ENCODE measurements at regions not wholly inside any gene's neighbourhood (a gene's known extent, or its start where the extent isn't known, plus 50 kb on each side); places are given as distances from the start of the nearest gene placed in this dataset.

DNA sequence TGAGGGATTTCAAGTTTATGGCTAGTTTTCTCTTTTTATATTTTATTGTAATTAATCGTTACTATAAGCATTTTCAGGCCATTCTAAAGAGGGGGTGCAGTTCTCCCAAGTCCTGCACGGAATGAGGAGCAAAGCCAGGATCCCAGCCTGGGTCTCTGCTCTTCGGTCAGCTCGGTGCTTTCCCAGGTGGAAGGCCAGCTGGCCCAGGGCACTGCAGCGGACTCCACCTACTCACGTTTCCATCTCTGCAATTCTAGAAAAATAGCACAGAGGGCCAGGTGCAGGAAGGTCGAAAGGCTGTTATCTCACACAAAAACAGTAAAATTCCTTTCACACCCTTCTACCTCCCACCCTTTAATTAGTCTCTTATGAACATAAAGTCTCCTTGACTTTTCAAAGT, 59.5 kb upstream of the HES1 start:
- no peak for ATAC-seq
- Histone ChIP-seq H3K27me3 (ENCODE audit: control insufficient read depth, insufficient read depth) (no peaks in the 10 kb centered on the region), H3K27ac (ENCODE audit: low read length) (no peak overlapping the region), H3K9me3 (ENCODE audit: control insufficient read depth, low read length) (no peaks in the 10 kb centered on the region), H3K4me1 (ENCODE audit: control insufficient read depth, insufficient read depth, low read length) (no peaks in the 10 kb centered on the region), H3K4me3 (ENCODE audit: low read length) (no peak overlapping the region)
- DNase-seq: no peak
- intact Hi-C loops (cut with DNase I): loop anchor here in 1 of 4 donors (10.0 kb wide), 1 partner anchor 58 kb away; the partner anchor contains the start of gene HES1
- 82% methylated on average over 7 of the region's 7 CpGs for WGBS

DNA sequence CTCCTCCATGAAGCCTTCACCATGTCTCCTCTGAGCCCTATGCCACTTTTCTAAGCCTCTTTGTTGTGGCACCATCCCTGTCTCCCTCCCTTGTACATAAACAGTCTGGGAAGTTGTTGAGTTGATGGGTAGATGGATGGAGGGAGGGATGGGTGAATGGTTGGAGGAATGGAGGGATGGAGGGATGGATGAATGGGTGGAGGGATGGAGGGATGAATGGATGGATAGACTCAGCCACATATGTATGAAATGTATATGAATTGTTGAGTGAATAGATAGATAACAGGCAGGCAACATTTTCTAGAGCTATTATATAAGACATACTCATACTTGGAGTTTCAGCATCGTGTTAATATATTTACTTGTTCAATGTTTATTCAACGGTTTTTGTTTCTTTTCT, 58.3 kb upstream of the HES1 start:
- no peak overlapping the region for H3K27ac ChIP-seq (ENCODE audit: low read length)
- DNase-seq (no peak), ATAC-seq (no peak)
- no peak overlapping the region for H3K4me3 ChIP-seq (ENCODE audit: low read length)
- no peaks in the 10 kb centered on the region for H3K27me3 ChIP-seq (ENCODE audit: control insufficient read depth, insufficient read depth)
- 80% methylated on average over 2 of the region's 2 CpGs for WGBS
- H3K9me3 ChIP-seq (ENCODE audit: control insufficient read depth, low read length): no peaks in the 10 kb centered on the region
- intact Hi-C loops (cut with DNase I): loop anchor here in 1 of 4 donors (10.0 kb wide), 1 partner anchor 57 kb away; the partner anchor contains the start of gene HES1
- H3K4me1 ChIP-seq (ENCODE audit: control insufficient read depth, insufficient read depth, low read length): no peaks in the 10 kb centered on the region

DNA sequence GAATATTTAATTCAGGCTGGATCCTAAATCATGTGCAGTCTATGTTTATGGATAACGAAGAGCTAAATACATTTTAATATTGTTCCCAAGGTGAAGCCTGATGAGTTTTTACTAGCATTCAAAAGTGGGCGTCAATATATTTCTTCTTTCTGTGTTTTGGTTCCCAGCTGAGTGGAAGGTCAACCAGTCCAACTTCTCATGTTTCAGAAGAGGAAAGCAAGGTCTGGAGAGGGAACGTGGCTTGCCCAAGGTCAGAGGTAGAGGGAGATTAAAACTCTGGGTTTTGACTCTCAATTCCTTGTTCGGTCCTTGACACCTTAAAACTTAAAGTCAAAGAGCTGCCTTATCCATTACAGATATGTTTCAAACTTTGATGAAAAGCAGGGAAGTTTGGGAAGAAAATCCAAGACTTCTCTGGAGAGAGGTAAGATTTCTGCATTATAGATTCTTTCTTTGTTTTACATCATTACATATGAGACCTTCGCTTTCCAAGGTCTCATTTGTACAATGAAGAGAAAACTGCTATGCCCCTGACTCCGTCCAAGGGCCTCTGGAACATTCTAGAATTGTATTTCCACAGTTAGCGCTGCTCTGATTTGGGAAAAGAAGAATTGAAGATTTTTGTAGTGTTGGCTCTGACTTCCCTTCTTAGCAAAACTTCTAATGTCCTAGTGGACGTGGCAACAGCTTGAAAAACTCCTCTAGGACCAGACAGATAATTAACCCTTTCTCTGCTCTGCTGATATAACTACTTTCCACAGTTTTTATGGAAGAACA, 57.7 kb upstream of the HES1 start:
- Histone ChIP-seq H3K4me3 (ENCODE audit: low read length) (no peak overlapping the region), H3K4me1 (ENCODE audit: control insufficient read depth, insufficient read depth, low read length) (peaks cover 3% of the 10 kb centered on the region), H3K27me3 (ENCODE audit: control insufficient read depth, insufficient read depth) (no peaks in the 10 kb centered on the region), H3K27ac (ENCODE audit: low read length) (no peak overlapping the region), H3K9me3 (ENCODE audit: control insufficient read depth, low read length) (no peaks in the 10 kb centered on the region)
- DNase-seq: no peak
- no peak for ATAC-seq
- 58% methylated on average over 8 of the region's 8 CpGs for WGBS
- intact Hi-C loops (cut with DNase I): loop anchor here in 1 of 4 donors (10.0 kb wide), 1 partner anchor 57 kb away; the partner anchor contains the start of gene HES1

DNA sequence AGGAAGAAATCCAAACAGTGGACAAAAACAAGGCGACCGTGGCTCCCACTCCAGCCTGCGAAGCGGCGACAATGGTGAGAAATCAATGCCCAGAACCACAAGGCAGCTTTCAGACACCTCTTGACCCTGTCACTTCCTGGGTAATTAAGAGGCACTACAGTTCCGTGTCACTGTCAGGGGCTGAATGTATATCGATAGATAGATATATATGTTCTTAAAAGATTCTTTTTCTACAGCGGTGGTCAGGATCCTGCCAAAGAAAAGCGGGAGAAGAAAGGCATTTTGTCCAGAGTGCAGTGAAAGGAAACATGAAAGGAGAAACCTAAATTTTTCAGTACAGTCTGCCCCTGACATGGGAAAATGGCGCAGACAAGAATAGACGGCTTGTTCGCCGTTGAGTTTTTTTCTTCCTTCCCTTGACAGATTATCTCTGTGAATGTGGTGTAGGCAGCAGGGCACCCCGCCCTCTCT, 56.2 kb upstream of the HES1 start:
- 77% methylated on average over 14 of the region's 14 CpGs for WGBS
- Histone ChIP-seq H3K4me3 (ENCODE audit: low read length) (no peak overlapping the region), H3K27ac (ENCODE audit: low read length) (no peak overlapping the region), H3K27me3 (ENCODE audit: control insufficient read depth, insufficient read depth) (no peaks in the 10 kb centered on the region), H3K4me1 (ENCODE audit: control insufficient read depth, insufficient read depth, low read length) (peaks cover 3% of the 10 kb centered on the region), H3K9me3 (ENCODE audit: control insufficient read depth, low read length) (no peaks in the 10 kb centered on the region)
- intact Hi-C loops (cut with DNase I): loop anchor here in 1 of 4 donors (10.0 kb wide), 1 partner anchor 55 kb away; the partner anchor contains the start of gene HES1
- ATAC-seq (no peak), DNase-seq (no peak)

DNA sequence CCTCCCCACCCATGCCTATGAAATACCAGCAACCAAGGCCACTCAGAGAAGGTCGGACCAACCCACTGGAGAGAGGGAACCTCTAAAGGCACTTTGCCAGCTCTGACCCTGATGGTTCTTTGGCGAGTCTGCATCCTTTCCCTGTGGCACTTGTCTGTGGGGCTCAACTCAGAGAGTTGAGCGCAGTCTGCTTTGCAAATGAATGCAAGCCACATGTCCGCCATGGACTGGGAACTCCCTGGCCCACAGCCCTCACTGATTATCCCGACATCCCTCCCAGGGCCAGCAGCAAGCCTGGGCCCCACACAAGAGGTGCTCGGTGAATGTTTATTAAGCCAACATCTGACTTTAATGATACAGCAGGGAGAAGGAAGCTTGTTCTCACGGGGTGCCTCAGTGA, 55.5 kb upstream of the HES1 start:
- intact Hi-C loops (cut with DNase I): no loop called here
- ATAC-seq (no peak), DNase-seq (no peak)
- Histone ChIP-seq H3K4me3 (ENCODE audit: low read length) (no peak overlapping the region), H3K4me1 (ENCODE audit: control insufficient read depth, insufficient read depth, low read length) (peaks cover 3% of the 10 kb centered on the region), H3K27ac (ENCODE audit: low read length) (no peak overlapping the region), H3K9me3 (ENCODE audit: control insufficient read depth, low read length) (no peaks in the 10 kb centered on the region), H3K27me3 (ENCODE audit: control insufficient read depth, insufficient read depth) (no peaks in the 10 kb centered on the region)
- 71% methylated on average over 7 of the region's 7 CpGs for WGBS

DNA sequence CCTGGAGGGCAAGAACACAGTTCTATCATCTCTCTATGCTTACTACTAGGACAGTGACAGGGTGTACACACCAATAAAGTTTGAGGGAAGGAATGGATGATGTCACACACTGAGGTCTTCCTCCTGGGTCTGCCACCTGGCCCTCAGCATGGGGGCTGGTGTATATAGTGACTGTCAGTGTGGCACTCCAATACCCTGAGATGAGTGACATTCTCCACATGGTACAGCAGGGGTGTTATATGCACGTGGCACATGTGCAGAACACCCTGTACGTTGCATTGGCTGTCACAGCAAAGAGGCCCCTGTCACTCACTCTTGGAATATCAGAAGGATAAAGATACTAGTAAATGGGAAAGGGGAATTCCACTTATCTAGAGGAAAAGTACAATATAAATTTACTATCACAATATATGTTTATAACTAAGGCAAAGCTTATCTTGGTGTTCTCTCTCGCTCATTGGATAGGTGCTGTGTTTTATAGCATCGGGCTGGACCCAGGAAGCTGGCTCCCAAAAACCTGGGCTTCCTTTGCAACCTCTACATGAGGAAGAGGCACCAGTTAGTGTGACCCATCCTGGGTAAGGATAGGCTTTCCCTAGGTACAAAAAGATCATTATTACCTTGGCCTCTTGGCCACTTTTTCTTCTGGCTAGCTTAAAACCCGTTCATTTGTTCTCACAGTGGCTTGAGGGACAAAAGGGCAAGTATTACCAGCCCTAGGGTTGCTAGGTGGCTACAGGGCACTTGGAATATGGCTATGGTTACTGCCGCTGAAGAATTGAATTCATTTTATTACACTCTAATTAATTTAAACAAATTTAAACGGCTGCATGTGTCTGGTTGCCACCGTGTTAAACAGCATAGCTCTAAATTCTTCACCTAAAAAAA, 54.8 kb upstream of the HES1 start:
- intact Hi-C loops (cut with DNase I): no loop called here
- Histone ChIP-seq H3K4me1 (ENCODE audit: control insufficient read depth, insufficient read depth, low read length) (peaks cover 3% of the 10 kb centered on the region), H3K27ac (ENCODE audit: low read length) (no peak overlapping the region), H3K9me3 (ENCODE audit: control insufficient read depth, low read length) (no peaks in the 10 kb centered on the region), H3K27me3 (ENCODE audit: control insufficient read depth, insufficient read depth) (no peaks in the 10 kb centered on the region), H3K4me3 (ENCODE audit: low read length) (no peak overlapping the region)
- 88% methylated on average over 8 of the region's 8 CpGs for WGBS
- DNase-seq (no peak), ATAC-seq (peak in 1 of 2 donors; percentile 38)

DNA sequence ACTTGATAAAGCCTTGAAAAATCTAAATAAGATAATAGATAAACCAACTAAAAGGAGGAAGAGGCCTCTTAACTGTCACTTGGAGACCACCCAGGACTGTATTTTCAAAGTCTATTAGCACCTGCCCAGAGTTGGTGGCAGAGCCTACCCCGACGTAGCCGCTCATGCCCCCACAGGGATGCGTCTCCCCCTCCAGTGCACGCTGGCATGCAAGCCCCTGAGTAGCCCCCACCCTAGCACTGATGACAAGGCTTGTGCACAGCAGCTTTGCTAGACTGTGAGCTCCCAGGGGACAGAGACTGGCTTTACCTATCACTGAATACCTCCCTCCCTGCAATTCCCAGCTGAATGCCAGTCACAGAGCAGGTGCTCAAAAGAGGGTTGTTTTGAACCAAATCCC, 54.1 kb upstream of the HES1 start:
- no peak overlapping the region for H3K4me3 ChIP-seq (ENCODE audit: low read length)
- no peak for ATAC-seq
- no peak overlapping the region for H3K27ac ChIP-seq (ENCODE audit: low read length)
- DNase-seq: no peak
- no peaks in the 10 kb centered on the region for H3K9me3 ChIP-seq (ENCODE audit: control insufficient read depth, low read length)
- WGBS: 95% methylated on average over 5 of the region's 5 CpGs
- H3K4me1 ChIP-seq (ENCODE audit: control insufficient read depth, insufficient read depth, low read length): peaks cover 3% of the 10 kb centered on the region
- intact Hi-C loops (cut with DNase I): no loop called here
- no peaks in the 10 kb centered on the region for H3K27me3 ChIP-seq (ENCODE audit: control insufficient read depth, insufficient read depth)

DNA sequence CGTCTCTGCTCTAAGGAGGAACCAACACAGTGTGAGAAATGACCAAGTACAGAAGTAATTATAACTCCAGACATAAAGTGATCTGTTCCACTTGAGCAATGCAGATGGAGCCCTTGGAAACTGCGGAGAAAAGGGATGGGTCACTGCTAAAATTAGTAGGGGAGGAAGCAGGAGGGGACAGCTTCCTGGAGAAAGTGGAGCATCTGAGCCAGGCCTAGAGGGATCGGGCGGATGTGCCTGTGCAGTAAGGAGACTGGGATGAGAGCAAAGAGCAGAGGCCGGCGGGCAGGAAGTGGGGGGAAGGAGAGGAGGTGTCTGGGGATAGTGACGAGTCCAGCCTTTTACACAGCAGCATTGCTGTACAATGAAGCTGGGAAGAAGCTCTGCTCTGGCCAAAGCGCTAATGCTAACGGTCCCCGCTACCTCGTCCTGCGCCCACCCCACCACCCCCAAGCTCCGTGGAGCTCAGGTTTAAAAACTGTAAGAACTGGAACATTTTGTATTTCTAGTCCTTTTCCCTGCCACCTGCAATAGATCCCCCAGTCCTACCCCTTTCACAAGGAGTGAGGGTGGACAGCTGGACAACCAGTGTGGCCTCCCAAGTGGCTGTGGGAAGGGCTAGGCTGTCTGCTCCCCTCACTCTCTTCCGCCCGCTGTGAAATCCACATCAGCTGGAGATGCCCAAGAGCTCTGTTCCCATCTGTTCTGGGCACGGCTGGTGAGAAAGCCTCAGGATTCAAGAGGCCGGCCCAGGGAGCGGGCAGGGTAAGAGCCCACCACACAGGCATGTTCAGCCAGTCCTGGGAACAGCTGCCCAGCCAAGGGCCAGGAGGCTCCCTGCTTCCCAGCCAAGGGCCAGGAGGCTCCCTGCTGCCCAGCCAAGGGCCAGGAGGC, 53.0 kb upstream of the HES1 start:
- H3K9me3 ChIP-seq (ENCODE audit: control insufficient read depth, low read length): no peaks in the 10 kb centered on the region
- H3K27me3 ChIP-seq (ENCODE audit: control insufficient read depth, insufficient read depth): no peaks in the 10 kb centered on the region
- DNase-seq (peak; percentile 45 to 72 (median 64)), ATAC-seq (peak; percentile 61 to 86)
- WGBS: 49% methylated on average over 18 of the region's 18 CpGs
- intact Hi-C loops (cut with DNase I): no loop called here
- no peak overlapping the region for H3K4me3 ChIP-seq (ENCODE audit: low read length)
- H3K4me1 ChIP-seq (ENCODE audit: control insufficient read depth, insufficient read depth, low read length): peaks cover 3% of the 10 kb centered on the region
- H3K27ac ChIP-seq (ENCODE audit: low read length): no peak overlapping the region

DNA sequence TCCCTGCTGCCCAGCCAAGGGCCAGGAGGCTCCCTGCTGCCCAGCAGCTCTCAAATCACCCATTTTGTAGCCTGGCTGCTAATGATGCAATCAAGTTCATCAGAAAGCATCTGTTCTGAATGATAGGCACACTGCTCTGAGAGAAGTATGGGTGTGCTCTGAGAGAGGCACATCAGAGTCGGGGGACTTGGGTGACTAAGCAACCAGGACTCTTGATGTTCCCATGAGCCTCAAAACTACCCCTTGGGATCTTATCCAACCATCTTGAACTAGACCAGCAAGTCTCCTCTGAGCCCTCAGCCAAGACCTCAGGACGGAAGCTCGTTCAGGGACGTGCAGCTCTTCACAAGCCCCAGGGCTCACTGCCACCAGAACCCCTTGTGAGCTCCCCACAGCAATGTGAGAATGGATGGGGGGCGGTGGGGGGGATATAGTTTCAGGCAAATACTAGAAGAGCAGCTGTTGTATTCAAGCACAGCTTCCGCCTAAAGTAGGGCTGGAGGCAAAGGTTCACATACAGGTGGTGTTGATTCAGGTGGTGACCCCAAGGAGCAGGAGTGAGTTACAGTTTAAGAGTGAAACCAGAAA, 52.2 kb upstream of the HES1 start:
- H3K9me3 ChIP-seq (ENCODE audit: control insufficient read depth, low read length): no peaks in the 10 kb centered on the region
- ATAC-seq: no peak
- no peaks in the 10 kb centered on the region for H3K27me3 ChIP-seq (ENCODE audit: control insufficient read depth, insufficient read depth)
- 95% methylated on average over 6 of the region's 6 CpGs for WGBS
- DNase-seq: no peak
- no peak overlapping the region for H3K27ac ChIP-seq (ENCODE audit: low read length)
- H3K4me1 ChIP-seq (ENCODE audit: control insufficient read depth, insufficient read depth, low read length): peaks cover 3% of the 10 kb centered on the region
- intact Hi-C loops (cut with DNase I): no loop called here
- no peak overlapping the region for H3K4me3 ChIP-seq (ENCODE audit: low read length)

DNA sequence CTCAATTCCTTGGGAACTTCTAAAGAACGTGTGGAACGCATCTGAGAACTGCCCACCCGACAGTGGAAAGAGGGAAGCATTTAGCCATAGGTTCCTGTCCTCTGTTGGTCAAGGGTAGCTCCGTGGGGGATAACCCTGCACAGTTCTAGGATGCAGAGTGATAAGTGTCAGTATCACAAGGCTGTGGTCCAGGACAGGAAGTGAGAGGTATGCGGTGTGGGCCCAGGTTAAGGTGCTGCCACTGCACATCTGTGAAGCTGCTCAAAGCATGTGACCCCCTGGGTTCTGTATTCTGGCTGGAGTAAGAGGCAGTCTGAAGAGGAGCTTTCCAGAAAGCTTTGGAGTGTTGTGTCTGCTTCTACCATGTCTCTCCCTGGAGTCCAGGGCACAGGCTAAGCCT, 51.7 kb upstream of the HES1 start:
- no peaks in the 10 kb centered on the region for H3K9me3 ChIP-seq (ENCODE audit: control insufficient read depth, low read length)
- DNase-seq (no peak), ATAC-seq (no peak)
- H3K27ac ChIP-seq (ENCODE audit: low read length): no peak overlapping the region
- H3K4me1 ChIP-seq (ENCODE audit: control insufficient read depth, insufficient read depth, low read length): peaks cover 3% of the 10 kb centered on the region
- no peaks in the 10 kb centered on the region for H3K27me3 ChIP-seq (ENCODE audit: control insufficient read depth, insufficient read depth)
- intact Hi-C loops (cut with DNase I): no loop called here
- H3K4me3 ChIP-seq (ENCODE audit: low read length): no peak overlapping the region
- WGBS: 93% methylated on average over 5 of the region's 5 CpGs
